CD4-positive, alpha-beta T cell treated with Interferon gamma for 1 hour (primary cell): ENCODE measurements at regions not wholly inside any gene's neighbourhood (a gene's known extent, or its start where the extent isn't known, plus 50 kb on each side); places are given as distances from the start of the nearest gene placed in this dataset.
"Not testable (repeated sequence)": the region's sequence is repeated elsewhere in the genome, so short reads cannot be mapped to it uniquely, and the experiment has no call there.

Experiments used
- DNase-seq: peaks from one replicate; pipeline ENCODE4 v3.0.0-alpha.2; 2020

GRCh38 chr1:70556541-70556940, 145.5 kb downstream of the CTH start:
- no peak for DNase-seq

- no peak for DNase-seq
Observed at GRCh38 chr1:70567167-70567566, 156.1 kb downstream of the CTH start.

GRCh38 chr1:70571191-70571590, 160.1 kb downstream of the CTH start:
- DNase-seq: no peak

- DNase-seq: no peak
Observed at GRCh38 chr1:70573317-70573843, 162.3 kb downstream of the CTH start.

GRCh38 chr1:70581661-70582060, 170.6 kb downstream of the CTH start:
- DNase-seq: no peak

- no peak for DNase-seq
Observed at GRCh38 chr1:70583522-70583921, 172.5 kb downstream of the CTH start.

GRCh38 chr1:70586046-70586445, 175.0 kb downstream of the CTH start:
- DNase-seq: no peak

- no peak for DNase-seq
Observed at GRCh38 chr1:70587872-70588366, 176.9 kb downstream of the CTH start.

- not testable (repeated sequence) for DNase-seq
Observed at GRCh38 chr1:70593551-70593950, 182.5 kb downstream of the CTH start.

- DNase-seq: no peak
Observed at GRCh38 chr1:70608815-70609214, 197.7 kb downstream of the CTH start.

- not testable (repeated sequence) for DNase-seq
Observed at GRCh38 chr1:70610164-70610563, 199.1 kb downstream of the CTH start.

- DNase-seq: no peak
Observed at GRCh38 chr1:70616946-70617345, 205.9 kb downstream of the CTH start.

- DNase-seq: no peak
Observed at GRCh38 chr1:70617728-70618127, 206.7 kb downstream of the CTH start.

GRCh38 chr1:70627910-70628309, 216.8 kb downstream of the CTH start:
- no peak for DNase-seq

GRCh38 chr1:70628973-70629372, 217.9 kb downstream of the CTH start:
- no peak for DNase-seq

- no peak for DNase-seq
Observed at GRCh38 chr1:70633004-70633403, 221.9 kb downstream of the CTH start.

GRCh38 chr1:70635868-70636267, 224.8 kb downstream of the CTH start:
- no peak for DNase-seq

- DNase-seq: no peak
Observed at GRCh38 chr1:70641868-70642267, 230.8 kb downstream of the CTH start.

GRCh38 chr1:70656361-70656760, 245.3 kb downstream of the CTH start:
- no peak for DNase-seq

- no peak for DNase-seq
Observed at GRCh38 chr1:70659891-70660290, 248.8 kb downstream of the CTH start.

- DNase-seq: no peak
Observed at GRCh38 chr1:70666381-70667140, 255.5 kb downstream of the CTH start.

GRCh38 chr1:70667494-70668170, 256.6 kb downstream of the CTH start:
- DNase-seq: no peak

- no peak for DNase-seq
Observed at GRCh38 chr1:70671006-70671405, 259.9 kb downstream of the CTH start.

GRCh38 chr1:70672442-70672888, 261.4 kb downstream of the CTH start:
- DNase-seq: no peak
